HG02970 (cell line): ENCODE measurements at regions not wholly inside any gene's neighbourhood (a gene's known extent, or its start where the extent isn't known, plus 50 kb on each side); places are given as distances from the start of the nearest gene placed in this dataset.

Experiments
- ATAC-seq: cut with Tn5 transposase; IDR thresholded peaks from one replicate; pipeline ENCODE4 v1.9.1; 2021; ENCODE audit warnings: mild to moderate bottlenecking, moderate library complexity, moderate number of reproducible peaks; ENCODE audit not compliant: unreplicated experiment, low FRiP score

DNA sequence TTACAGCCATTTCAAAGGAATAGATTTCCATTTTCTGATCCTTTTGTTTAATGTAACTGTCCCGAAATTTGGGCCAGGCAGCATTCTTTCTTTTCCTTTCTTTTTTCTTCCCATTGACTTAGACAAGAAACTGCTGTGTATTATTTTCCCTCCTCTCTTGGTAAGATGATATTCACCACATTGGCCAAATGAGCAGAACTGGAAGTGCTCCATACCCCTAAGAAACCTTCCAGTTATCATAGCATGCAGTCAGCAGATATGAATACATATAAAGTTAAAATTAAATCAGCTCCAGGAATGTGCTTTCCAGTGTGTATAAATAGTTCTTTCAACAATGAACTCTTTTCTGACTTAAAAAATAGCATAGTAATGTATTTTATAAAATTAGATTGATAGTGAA is 168.5 kb upstream of the GAS1 start:
- ATAC-seq: no peak

DNA sequence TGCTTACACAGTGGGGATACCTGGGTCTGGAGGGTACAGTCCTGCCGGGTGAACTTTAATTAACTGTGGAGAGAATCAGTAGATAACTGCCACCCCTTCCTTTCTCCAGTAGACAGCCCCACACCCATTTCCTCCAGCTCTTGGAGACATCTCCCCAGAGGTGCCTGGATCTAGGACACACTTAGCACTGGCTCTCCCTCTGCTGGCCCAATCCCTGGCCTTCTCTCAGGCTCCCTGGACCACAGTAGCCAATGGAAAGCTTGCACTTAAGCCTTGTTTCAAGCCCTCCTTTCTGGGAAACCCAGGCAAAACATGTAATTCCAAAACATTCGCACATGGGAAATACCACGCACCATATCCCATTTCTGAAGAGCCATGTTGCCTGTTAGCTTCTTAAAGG is 169.2 kb upstream of the GAS1 start:
- ATAC-seq: no peak

DNA sequence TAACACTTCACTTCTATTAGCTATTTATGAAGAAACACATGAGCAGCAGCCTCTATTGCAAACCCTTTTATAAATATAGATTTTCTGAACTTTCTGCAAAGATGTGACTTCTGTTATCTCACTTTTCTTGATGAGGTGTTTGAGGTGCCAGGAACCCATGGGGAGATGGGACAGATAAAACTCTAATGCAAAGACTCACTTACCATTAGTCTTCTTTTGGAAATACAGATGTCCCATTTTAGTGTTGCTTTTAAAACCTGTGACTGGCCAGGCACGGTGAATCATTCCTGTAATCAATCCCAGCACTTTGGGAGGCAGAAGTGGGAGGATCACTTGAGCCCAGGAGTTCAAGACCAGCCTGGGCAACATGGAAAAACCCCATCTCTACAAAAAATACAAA is 171.3 kb upstream of the GAS1 start:
- no peak for ATAC-seq

DNA sequence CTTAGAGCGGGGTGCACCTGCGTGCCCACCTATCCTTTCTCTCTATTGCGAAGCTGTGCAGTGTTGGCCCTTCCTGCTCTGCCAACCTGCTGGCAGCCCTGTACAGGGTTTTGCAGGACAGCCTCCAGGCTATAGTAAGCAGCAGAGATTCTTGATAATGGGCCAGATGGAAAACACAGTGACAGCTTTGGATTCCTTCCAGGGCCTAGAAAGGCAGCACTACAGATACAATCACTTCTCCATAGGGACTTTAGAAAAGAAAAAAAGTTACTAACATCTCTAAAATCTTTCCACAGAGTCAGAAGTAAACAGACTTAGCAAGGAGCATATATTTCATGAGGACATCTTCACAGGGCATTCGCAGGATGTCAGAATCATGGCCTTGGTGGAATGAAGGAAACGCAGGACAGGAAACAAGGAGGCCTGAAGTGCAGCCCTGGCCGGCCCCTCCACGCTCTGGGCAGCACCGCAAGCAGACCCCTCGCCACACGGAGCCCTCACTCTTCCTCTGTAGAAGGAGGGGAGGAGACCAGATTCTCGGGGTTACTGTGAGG is 172.1 kb upstream of the GAS1 start:
- ATAC-seq: no peak

DNA sequence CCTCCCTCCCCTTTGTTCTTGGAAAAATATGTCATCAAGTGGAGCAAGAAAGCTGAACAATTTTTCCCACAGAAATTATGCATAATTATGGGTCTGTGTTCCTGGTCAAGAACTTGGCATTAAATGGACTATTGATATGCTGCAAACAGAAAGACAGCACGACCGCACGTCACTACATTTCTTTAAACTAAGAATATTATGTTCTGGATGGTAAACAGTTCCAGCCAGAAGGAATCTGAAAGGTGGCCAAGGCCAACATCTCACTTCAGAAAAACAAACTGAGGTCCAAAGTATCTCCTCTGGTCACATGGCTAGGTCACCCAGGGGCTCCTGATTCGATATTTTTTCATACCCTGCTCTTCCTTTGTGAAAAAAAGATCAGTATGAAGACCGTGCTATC is 173.3 kb upstream of the GAS1 start:
- no peak for ATAC-seq

DNA sequence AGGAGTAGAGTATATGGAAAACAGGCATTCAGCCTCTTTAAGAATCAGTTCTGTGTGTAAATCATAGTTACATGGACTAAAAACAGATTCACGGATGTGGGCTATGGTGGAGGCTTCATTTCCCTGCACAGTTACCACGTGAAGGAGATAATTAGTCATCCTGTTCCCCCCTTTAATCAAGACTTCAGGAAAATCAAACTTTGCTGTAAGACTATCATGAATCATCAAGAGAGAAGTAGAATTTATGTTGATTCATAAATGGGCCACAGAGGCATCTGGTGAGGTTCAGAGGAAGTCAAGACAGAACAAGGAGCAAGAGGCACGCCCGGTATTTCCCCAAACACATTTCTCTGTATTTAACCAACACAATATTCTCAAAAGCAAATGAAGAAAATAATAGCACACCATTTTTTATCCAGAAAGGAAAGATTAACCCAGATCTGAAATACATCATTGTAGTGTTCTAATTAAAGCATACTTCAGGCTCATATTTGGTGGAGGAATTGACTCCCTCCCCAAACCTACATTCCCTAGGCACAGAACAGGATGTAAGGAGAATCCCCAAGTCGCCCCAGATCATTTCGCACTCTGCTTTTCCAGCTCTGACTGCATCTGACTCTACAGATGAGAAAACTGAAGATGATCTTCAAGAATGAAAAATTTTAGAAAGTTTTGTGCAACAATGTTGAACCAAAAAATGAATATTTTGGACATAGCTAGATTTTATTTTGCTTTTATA is 175.8 kb upstream of the GAS1 start:
- no peak for ATAC-seq

DNA sequence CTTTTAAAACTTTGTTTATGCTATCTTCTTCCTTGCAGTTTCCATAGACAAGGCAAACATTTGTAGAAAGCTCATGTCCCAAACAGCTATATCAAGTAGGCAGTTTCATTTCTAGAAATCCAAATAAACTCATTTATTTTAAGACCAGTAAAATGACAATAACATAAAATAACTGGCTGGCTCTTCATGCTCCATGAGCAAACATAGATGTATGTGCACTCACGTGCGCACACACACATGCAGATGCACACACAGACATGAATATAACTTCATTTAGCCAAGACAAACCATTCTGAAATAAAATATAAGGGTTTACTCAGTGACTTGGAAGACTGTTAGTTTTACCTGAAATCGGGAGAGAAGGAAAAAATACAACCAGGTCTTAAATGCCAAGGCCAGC is 176.5 kb upstream of the GAS1 start:
- no peak for ATAC-seq

DNA sequence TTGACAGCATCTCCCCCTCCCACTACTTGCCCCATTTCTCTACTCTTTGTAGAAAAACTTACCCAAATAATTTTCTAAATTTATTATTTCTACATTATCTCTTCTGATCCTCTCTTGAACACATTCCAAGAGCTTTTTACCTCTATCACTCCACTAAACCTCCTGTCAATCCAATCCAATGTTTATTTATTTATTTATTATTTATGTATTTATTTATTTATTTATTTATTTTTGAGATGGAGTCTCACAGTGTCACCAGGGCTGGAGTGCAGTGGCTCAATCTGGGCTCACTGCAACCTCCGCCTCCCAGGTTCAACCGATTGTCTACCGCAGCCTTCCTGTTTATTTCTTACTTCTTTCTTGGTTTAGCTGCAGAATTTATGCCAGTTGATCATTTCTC is 178.5 kb upstream of the GAS1 start:
- no peak for ATAC-seq

DNA sequence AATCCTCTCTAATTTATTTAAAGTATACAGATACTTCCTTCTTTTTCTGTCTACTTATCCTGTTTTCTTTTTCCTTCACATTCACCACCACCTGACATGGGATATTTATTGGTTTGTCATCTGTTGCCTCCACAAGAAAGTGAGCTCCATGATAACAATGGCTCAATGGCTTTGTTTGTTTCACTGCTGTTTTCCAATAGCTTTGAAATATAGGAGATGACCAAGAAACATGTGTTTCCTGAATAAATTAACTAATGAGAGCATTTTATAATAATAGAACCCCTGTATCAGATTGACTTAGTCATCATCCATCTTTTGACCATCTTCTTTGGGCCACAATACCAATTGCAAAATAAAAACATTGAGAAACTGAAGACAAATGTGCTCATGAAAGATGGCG is 180.2 kb upstream of the GAS1 start:
- ATAC-seq: no peak

DNA sequence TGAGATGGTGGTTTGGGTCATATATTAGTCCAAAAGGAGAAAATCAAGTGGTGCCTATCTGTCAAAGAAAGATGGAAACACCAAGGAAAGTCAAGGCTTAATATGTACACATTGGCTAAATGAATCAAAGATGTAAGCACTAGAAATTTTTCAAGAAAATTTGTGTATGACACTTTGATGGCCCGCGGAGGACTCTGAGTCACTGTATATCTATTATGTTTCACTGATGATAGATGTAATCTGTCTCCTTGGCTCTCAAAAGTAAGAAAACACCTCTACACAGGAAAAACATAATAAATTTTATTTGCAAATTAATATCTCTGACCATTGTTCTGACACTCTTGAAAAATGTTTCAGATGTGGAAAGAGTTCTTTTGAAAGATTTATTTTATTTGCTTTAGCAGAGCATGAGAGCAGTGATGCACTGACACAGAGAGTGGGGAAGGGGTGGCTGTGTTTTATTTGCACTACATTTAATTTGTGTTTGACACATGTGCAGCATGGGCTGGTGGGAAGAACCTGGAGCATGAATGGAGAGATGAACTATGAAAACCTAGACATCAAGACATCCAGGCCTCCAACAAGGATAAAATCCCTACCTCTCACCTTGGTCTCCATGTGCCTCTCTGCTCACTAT is 180.8 kb upstream of the GAS1 start:
- ATAC-seq: no peak

DNA sequence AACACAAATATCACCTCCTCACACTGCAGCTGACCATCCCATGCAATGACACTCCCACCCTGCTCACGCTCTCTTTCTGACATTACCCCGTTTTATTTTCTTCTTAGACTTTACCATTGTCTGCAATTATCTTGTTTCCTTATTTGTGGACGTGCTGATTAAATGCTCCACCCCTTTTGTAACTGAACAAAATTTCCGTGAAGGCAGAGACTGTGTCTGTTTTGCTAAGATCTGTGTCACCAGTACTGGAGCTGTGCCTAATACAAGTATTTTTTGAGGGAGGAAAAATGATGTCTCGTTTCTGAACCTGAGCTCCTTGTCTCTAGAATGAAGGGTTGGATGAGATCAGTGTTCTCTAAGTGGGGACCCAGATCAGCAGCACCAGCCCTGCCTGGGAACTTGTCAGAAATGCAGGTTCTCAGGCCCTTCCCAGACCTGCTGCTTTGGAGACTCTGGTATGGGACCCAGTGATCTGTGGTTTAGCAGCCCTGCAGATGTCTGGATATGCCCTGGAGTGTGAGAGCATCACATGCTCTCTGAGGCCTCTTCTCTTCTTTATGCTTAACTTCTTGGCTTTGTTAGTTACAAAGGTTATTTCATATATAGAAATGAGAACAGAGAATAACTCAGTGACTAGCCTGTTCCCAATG is 181.7 kb upstream of the GAS1 start:
- no peak for ATAC-seq

DNA sequence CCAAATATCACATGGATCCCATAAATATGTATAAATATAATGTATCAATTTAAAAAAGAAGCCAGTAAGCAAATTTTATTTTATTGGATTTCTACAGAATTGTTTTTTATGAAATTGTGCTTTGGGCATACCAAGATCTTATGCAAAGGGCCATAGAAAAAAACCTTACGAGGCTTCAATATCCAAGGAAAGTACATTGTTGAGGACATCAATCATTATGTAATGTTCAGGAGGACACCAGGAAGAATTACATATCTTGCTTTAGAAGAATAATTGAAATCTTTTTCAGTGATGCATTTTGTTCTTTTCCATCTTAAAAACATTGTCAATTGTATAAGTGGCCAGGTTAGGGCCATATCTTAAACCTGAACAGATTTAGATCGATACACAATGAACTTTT is 187.8 kb upstream of the GAS1 start:
- no peak for ATAC-seq

DNA sequence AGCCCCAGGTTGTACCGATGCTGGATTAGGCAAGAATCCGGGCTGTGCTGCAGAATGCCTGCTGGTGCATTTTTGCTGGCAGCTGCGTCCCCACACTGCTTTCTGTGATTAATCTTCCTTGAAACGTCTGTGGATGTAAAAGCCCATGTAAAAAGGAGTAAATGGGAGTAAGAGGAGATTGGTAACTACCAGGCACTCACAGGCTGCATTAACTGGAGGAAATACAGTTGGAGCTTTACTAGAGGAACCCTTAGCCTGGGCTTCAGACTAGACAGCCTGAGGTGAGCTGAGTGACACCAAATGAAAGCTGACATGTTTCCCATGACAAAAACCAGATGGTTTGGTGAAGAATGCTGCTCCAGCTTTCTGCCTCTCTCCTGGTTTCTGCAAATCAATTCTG is 190.4 kb upstream of the GAS1 start:
- ATAC-seq: no peak

DNA sequence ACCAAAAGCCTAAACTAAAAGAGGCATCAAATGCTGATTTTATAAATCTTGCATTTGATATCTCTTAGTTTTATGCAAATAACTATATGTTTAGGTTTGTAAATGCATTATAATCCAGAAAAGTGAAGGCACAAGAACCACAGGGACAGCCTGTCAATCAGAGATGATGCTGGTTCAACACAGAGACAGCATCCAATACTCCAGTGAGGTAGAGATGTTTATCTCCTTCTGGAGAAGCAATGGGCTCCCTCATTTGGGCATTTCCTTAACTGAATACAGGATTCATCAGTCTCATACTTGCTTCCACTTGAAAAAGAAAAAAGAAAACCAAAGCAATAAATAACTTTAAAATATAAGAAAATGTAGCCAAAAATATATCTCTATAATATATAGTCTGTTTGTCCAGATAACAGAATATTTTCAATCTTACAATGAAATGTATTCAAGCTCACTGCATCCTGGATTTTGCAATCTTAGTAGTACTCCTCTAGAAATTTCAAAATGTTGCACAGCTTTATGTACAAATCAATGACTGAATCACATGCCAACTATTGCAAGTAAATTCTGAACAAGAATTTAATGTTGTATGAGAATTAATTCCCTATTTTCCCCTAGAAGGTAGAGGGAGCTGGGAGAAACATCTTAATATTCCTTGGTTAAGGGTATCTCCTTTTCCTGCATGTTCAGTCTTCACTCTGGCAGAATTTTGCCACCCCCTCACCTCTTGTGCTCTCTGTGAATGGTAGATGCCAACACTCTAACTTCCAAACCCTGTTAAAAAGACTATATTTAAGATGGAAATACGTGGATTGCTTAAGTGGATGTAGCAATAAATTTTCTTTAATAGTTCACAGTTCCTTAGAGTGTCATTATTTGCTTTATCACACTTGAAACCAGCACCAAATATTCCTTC is 191.1 kb upstream of the GAS1 start:
- ATAC-seq: no peak

DNA sequence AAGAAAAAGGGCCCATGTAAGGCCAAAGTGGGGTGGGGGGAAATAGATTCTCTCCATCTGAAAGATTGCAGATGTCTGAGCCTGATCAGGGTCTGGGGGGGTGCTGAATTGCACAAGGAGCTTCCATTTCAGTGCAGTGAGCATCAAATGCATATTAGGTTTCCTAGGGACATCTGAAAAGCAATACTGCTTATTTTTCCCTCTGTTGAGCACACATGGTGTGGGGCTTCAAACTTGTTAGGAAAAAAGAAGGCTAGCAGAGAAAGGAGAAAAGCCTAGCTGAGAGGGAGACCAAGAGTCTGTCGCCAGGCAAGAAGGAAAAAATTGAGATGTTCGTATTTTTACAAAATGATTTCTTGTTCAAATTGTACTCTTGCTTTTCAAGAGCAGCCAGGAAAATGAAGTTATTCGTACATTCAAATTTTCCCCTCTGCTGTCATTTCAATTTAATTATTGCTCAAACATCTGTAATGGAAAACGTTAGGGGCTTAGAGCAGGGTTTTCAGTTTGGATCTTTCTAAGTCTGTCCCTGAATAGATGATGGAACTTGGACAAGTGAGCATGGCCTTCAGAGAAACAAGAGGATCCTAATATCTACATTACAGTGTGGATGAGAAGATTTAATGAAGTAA is 191.9 kb upstream of the GAS1 start:
- ATAC-seq: no peak

DNA sequence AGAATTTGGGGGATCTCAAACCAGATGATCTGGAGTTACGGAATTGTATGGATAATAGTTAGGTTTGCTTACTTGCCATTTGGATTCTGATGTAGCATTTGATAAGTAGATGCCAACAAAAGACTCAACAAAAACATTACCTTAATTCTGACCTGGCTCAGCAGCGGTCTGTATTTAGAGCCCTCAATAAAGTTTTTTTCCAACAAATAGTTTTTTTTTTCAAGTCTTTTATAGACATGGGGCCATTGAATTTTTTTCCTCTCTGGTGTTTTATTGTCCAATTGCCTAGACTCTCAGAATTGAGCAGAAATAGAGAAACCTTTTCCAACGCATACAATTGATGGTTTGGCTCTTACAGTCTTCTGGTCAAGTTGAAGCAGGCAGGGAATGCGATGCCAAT is 192.8 kb upstream of the GAS1 start:
- ATAC-seq: no peak

DNA sequence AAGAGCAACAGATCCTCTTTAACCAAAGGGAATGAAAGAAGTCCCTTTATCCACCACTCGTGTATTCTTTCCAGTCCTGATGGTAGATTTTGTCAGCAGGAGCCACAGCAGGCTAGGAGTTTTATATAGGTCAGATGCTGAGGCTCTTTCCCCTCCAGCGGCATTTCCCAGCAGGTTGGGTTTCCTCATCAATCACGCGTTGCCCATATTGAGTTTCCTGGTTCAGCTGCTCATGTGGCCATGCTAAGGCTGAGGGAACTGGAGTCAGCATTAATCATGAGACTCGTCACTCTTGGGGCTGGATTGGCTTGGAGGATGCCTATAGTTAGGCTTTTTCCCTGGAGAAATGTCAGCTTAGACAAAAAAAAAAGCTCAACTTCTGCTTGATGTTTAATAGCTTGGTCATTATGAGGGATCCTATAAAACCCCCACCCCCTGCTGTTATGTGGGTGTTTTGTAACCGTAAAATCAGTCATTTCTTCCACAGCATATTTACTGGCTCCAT is 193.4 kb upstream of the GAS1 start:
- no peak for ATAC-seq

DNA sequence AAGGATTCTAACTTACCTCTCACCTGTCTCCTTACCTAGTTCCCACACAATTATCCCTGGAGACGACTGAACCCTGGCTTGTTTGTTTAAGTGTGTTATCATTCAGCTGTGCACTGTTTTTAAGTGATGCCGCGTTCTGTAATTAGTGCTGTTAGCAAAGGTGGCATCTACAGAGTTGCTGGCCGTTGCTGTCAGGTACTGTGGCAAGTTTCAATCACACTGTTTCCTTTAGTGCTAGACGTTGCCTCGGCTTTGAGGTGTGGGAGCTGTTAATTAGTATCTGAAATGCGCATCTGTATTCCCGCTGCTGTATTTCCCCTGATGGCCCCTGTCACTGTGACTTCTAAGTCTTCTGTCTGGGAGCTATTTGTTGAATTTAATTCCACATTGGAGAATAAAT is 193.8 kb upstream of the GAS1 start:
- no peak for ATAC-seq

DNA sequence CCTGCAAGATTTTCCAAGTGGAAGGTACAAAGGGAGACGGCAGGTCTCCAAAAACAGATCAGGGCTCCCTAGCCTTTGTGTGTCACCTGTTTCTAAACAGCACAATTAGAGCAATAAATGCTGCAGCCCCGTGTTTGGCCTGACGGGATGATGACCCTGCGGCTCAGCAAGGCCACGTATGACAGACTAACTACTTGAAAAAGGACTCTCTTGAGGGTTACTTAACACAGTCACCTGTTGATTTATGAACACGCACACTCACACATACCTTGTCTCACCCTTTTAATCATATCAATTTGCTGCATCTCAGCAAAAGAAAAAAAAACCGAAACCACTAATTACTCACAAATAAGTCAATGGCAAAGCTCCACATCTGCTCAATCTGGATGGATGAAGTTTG is 199.6 kb upstream of the GAS1 start:
- no peak for ATAC-seq

DNA sequence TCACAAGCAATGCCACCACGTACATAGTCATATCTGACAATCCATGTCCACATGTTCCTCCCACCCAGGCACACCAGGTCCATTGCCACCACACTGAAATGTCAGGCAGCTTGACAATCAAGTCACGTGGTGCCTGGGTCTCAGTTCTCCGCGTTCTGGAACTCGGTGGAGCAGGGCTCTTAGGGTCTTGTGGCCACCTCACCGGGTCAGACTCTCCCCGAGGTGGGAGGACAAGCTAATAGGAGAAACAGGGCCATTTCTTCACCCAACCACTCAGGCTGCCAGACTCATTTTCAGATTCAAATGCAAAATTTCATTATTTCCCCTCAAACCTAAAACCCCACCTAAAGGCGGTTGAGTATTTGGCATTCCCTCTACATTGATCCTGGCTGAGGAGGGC is 200.5 kb upstream of the GAS1 start:
- no peak for ATAC-seq
